ENCODE measurements at regions not wholly inside any gene's neighbourhood (a gene's known extent, or its start where the extent isn't known, plus 50 kb on each side); places are given as distances from the start of the nearest gene placed in this dataset.

GRCh38 chr5:51033215-51033614, 350.0 kb upstream of the ISL1 start:
- DNase-seq (ENCODE audit: low read depth): no peak

- no peak for DNase-seq (ENCODE audit: low read depth)
These were observed 348.9 kb upstream of the ISL1 start for GRCh38 chr5:51034222-51034901.

DNA sequence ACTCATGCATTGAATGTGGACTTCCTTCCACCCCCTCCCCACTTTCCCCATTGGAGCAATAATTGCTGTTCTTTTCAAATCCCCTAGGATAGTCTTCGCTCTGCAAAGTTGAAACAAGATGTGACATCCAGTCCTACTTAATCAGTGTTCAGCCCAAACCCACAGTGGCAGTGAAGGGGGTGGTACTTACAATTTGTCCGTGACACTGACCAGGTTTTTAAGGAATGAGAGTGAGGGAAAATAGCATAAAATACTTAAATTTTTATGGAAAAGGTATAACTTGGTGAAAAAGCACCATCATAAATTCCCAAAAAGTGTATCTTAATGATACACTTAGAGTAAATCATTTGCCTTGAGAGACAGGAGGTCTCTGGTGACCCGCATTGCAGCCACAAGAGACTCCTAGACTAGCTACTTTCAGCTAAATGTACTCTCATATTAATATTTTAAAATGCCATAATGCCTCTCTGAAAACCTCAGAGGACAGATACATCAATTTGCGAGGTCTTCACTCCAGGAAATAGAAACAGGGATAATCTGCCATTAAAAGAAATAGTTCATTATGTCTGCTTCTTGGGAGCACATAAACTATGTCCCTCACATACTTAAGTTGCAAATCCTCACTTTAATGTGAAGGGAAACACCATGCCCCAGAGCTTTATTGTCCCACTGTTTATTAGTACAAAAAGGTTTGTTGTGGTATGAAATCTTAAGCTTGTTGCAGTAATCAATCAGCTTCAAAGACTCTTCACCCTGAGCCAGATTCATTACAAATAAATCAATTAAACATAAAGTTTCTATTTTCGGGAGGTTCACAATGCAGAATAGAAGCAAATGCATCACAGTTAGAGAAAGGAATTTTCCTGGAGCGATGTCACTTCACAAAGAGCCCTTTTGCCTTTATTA, 343.6 kb upstream of the ISL1 start:
- DNase-seq (ENCODE audit: low read depth): no peak

GRCh38 chr5:51043745-51044144, 339.5 kb upstream of the ISL1 start:
- no peak for DNase-seq (ENCODE audit: low read depth)

- DNase-seq (ENCODE audit: low read depth): no peak
These were observed 335.9 kb upstream of the ISL1 start for GRCh38 chr5:51047369-51047768.

DNA sequence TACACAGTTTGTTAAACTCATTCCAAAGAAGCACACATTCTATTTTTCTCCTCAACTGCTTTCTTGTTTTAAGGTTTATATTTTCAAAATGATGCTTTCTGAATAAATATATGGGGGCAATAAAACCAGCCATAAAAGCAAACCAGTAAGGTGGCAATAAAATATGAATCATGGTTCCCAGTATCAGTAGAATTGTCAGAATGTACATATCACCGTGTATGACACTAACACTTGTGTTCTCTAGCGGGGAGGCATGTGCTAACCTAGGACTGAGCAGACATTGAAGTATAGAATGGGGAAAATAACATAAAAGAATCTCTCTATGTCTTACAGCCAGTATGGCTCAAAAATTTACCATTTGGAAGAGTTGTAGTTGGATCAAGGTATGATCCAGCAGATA, 329.9 kb upstream of the ISL1 start:
- DNase-seq (ENCODE audit: low read depth): no peak

- DNase-seq (ENCODE audit: low read depth): no peak
These were observed 322.3 kb upstream of the ISL1 start for GRCh38 chr5:51060953-51061352.

DNA sequence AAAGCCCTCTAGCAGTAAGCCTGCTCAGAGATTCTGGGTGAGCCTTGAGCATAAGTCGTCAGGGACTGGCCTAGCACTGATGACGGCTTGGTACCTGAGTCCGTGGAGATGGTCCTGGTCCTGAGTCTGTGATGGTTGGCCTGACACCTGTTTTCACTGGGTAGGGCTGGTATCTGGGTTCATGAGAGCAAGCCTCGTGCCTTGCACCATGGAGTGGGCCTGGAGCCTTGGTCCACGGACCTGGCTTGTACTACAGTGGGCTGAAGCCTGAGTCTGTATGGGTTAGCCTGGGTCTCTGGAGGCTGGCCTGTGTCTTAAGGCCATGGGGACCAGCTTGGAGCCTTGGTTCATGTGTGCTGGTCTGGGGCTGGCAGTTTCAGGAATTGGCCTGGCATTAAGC, 310.3 kb upstream of the ISL1 start:
- DNase-seq (ENCODE audit: low read depth): no peak

- DNase-seq (ENCODE audit: low read depth): no peak
These were observed 300.5 kb upstream of the ISL1 start for GRCh38 chr5:51082741-51083140.

- no peak for DNase-seq (ENCODE audit: low read depth)
These were observed 291.4 kb upstream of the ISL1 start for GRCh38 chr5:51091816-51092215.

GRCh38 chr5:51095486-51095885, 287.8 kb upstream of the ISL1 start:
- DNase-seq (ENCODE audit: low read depth): no peak

DNA sequence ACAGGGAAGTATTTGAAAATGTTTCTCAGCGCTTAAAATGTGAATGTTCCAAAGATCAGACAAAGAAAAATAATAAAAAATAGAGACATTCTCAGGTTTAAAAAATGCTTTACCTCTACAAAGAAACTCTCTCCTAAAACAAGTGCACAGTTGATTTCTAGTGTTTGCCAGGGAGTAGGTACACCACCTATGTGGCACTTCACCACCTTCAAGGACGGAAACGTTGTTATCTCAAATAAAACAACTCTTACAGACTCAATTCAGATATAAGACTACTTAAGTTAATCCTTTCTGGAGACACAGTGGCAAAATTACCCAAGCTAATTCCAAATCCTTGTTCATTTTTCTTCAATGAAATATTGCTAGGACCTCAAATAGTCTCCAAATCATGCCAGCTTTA, 286.4 kb upstream of the ISL1 start:
- DNase-seq (ENCODE audit: low read depth): no peak

DNA sequence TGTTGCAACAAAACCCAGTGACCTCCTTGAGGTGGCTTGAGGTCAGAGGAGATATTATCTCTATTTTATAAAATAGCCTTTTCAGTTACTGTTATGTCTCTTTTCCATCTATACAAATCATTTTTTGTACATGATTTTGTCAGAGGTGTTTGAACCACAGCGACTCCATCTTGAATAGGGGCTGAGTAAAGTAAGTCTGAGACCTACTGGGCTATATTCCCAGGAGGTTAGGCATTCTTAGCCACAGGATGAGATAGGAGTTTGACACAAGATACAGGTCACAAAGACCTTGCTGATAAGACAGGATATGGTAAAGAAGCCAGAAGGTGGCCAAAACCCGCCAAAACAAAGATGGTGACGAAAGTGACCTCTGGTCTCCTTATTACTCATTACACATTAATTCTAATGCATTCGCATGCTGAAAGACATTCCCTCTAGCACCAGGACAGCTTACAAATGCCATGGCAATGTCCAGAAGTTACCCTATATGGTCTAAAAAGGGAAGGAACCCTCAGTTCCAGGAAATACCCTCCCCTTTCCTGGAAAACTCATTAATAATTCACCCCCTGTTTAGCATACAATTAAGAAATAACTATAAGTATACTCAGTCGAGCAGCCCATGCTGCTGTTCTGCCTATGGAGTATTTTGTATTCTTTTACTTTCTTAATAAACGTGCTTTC, 283.9 kb upstream of the ISL1 start:
- no peak for DNase-seq (ENCODE audit: low read depth)

- DNase-seq (ENCODE audit: low read depth): no peak
These were observed 278.7 kb upstream of the ISL1 start for GRCh38 chr5:51104556-51104955.

DNA sequence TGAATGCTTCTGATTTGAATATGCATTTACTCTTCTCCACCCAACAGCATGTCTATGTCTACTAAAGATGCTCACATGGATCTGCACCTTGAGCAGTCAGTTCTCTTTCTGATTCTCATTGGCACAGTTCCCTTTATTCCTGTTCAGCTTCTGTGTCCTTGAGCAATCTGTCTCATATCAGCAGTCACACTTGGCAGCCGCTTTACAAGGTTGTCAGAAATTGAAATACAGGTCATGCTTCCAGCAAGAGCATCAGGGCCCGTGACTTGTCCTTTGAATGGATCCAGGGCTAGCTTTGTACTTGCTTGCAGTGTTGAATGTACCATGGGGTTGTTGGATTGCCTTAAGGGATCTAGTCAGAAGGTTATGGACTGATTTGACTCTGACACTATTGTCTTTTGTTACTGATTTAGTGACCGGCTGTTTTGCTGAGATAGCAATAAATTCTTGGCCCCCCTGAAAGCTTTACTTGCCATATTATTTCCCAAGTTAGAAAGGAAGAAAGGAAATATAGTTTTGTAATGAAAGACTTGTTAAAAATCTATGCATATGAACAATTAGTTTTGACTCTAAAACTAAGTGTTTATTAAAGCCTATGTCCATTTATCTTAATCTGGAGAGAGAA, 273.4 kb upstream of the ISL1 start:
- no peak for DNase-seq (ENCODE audit: low read depth)

- DNase-seq (ENCODE audit: low read depth): no peak
These were observed 252.0 kb upstream of the ISL1 start for GRCh38 chr5:51131266-51131665.

- DNase-seq (ENCODE audit: low read depth): no peak
These were observed 245.1 kb upstream of the ISL1 start for GRCh38 chr5:51138164-51138563.

DNA sequence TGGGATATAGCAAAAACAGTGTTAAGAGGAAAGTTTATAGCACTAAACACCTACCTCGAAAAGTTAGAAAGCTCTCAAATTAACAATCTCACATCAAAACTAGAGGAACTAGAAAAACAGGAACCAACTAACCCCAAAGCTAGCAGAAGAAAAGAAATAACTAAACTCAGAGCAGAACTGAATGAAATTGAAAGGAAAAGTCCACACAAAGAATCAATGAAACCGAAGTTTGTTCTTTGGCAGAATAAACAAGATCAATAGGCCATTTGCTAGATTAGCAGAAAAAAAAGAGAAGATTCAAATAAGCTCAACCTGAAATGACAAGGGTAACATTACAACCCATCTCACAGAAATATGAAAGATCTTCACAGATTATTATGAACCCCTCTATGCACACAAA, 234.8 kb upstream of the ISL1 start:
- DNase-seq (ENCODE audit: low read depth): no peak

DNA sequence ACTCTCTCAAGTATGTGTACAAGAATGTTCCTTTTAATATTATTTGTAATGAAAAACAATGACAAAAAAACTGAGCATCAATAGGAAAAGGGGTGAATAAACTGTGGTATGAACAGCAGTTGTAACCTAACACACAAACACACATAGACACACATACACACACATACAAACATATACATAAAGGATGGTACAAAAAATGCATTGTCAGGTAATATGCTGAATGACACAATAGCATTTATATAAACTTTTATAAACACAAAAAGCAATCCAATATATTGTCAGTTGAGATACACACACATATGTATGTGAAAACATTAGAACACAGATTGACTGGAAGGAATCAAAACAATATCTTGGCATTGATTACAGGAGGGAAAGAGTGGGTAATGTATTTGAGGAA, 227.0 kb upstream of the ISL1 start:
- DNase-seq (ENCODE audit: low read depth): no peak

DNA sequence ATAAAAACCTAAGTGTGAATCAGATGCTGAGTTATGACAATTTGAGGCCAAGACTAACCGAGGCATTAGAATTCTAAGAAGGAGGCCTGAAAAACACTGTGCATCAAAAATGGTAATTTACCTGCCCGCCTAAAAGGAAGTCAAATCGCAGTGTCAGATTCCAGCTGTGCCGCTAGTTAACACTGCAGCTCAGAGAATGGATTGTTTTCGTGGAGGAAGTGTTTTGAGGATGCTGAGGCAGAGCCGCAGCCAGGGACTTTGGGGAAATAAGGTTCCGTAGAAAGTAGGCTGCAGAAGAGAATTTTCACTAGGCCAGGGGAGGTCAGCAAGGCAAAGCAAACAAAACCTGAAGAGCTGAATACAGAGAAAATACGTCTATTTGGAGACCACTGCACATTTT, 226.4 kb upstream of the ISL1 start:
- DNase-seq (ENCODE audit: low read depth): no peak

DNA sequence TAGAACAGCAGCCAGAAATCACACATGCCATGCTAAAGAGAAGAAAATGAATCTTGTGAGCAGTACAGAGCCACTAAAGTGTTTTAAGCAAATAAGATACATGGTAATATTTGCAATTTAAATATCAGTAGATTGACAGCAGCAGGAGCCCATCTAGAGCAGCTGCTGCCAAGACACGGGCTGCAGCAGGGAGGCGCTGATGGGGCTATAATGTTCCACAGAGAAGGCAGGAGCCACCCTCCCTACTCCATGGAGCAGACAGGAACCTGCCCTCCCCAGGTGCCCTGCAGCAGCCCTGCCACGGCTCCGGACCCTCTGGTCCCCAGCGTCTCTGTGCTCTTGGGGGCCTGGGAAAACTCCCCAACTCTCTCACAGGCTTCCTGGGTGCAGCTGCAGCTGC, 224.1 kb upstream of the ISL1 start:
- DNase-seq (ENCODE audit: low read depth): no peak

DNA sequence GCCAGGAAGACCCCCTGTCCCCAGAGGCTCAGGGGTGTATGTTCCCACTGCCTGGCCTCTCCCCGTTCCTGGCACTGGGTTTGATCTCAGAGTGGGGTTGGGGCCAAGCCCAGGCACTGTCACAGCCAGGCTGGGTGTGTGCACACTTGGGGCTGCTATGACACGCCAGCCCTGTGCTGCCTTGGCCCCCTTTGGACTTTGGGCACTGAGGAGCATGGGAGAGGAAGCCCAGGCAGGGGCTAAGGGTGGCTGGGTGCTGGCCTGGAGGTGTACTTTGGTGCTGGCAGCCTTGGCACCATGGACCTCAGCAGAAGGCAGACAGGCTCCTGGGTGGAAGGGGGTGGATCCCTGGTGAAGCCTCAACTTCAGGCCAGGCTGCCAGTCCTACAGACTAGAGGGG, 223.6 kb upstream of the ISL1 start:
- DNase-seq (ENCODE audit: low read depth): no peak

Data from M059J (cell line).